Amniotic stem cell (primary cell): ENCODE measurements at regions not wholly inside any gene's neighbourhood (a gene's known extent, or its start where the extent isn't known, plus 50 kb on each side); places are given as distances from the start of the nearest gene placed in this dataset.

ENCODE experiments used
- DNase-seq: peaks from one replicate; lab custom pipeline; 2025; lab: John Stamatoyannopoulos, UW

GRCh38 chr9:88926781-88927505 lies 64.3 kb upstream of the S1PR3 start:
- no peak for DNase-seq

DNA sequence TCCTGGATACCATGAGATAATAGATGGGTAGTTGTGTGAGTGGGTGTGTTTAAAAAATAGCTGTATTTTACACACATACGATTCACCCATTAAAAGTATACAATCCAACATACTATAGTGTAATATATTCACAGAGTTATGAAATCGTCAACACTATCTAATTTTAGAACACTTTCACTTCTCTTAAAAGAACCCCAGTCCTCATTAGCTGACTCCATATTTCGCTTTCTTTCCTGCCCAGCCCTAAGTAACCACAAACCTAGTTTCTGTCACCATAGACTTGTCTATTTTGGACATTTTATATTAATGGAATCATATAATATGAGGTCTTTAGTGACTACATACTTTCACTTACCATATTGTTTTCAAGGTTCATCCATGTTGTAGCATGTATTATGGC lies 63.8 kb upstream of the S1PR3 start:
- no peak for DNase-seq

DNA sequence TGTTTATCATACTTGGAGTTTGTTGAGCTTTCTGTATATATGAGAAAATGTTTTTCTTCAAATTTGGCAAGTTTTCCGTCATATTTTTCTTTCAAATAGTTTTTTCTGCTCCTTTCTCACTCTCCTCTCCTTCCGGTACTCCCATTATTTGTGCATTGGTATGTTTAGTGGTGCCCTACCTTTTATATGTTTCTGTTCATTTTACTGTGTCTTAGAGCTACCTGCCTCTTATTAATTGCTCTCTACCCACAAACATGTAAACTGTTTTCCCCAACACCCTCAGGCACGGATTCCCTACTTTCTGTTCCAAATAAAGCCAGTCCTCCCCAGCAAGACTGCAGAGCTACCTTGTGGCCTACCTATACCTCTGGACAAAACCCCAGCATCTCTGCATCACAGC lies 60.6 kb upstream of the S1PR3 start:
- DNase-seq: no peak

GRCh38 chr9:88932766-88933165 lies 58.5 kb upstream of the S1PR3 start:
- DNase-seq: no peak

GRCh38 chr9:88933607-88934379 lies 57.5 kb upstream of the S1PR3 start:
- DNase-seq: no peak

DNA sequence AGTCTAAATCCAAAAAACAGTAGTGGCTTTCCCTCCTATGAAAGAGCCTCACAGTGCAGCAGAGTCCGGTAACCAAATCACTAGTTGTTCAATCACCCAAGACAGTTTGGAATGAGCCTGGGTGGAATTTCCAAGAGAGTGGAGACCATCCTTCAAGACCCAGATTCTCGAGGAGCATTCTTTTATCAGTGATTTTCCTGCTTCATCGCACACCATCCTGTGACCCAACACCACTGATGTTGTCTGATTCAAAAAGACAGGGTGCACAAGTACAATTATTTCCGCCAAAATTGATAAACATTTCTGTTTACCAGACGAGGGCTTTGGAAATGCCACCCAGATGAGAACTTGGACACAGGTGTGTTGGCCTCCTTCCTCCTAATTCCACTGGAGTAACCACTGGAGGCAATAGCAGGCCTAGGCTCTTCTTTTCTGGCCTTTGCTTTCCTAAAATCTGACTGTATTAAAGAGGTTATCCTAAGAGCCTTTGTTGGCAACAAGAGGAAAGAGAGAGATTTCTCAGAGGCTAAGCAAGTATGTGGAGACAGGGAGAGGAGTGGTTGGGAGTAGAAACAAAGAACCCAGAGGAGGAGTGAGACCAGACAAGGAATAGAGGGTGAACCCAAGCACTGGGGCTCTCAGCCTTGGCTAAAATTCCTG lies 56.3 kb upstream of the S1PR3 start:
- DNase-seq: no peak

GRCh38 chr9:88936132-88936531 lies 55.1 kb upstream of the S1PR3 start:
- no peak for DNase-seq

DNA sequence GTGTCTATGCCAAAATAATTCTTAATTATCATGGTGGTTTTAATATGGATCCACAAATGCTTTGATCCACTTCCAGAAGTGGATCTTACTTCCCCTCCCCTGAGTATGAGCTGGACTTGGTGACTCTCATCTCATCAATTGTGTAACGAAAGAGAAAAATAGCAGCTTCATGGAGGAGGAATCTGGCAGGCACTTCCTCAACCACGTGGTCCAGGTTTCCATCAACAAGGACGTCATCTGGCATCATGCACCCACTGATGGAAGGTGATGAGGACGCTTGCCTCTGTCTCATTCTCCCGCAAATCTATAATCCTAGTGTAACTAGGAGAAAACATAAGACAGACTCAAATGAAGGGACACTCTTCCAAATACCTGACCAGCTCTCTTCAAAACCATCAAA lies 54.6 kb upstream of the S1PR3 start:
- no peak for DNase-seq

DNA sequence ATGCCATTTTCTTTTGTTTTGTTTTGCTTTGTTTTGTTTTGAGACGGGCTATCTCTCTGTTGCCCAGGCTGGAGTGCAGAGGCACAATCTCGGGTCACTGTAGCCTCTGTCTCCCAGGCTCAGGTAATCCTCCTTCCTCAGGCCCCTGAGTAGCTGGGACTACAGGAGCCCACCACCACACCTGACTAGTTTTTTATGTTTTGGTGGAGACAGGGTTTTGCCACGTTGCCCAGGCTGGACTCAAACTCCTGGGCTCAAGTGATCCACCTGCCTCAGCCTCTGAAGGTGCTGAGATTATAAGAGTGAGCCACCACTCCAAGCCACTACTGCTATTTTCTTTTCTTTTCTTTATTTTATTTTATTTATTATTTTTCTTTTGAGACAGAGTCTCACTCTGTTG lies 54.0 kb upstream of the S1PR3 start:
- no peak for DNase-seq

- DNase-seq: no peak
Observed at GRCh38 chr9:88938189-88938588, 53.1 kb upstream of the S1PR3 start.
